Calu3 (cell line): ENCODE measurements at regions not wholly inside any gene's neighbourhood (a gene's known extent, or its start where the extent isn't known, plus 50 kb on each side); places are given as distances from the start of the nearest gene placed in this dataset.

Experiments used
- BruUV-seq: library from RNA; stranded (reverse); fragments of 400-500 nt; replicated peaks from 2 replicates; lab custom pipeline; 2021; lab: Mats Ljungman, UMichigan
- CTCF ChIA-PET: fragments of 300-600 bp; sonication (Branson Sonifier 250); formaldehyde crosslinking; loops from one replicate; lab custom pipeline; 2022; ENCODE audit warnings: antibody characterized with exemption; lab: Charles Lee
- DNase-seq: peaks from one replicate; pipeline ENCODE4 v3.0.0; 2022
- H3K27ac Mint-ChIP-seq: one replicate; pipeline ENCODE4 v1.8.0; 2022; ENCODE audit warnings: mixed read lengths; ENCODE audit not compliant: unreplicated experiment
- H3K27me3 Mint-ChIP-seq: one replicate; pipeline ENCODE4 v1.8.0; 2022; ENCODE audit warnings: mixed read lengths; ENCODE audit not compliant: unreplicated experiment
- H3K36me3 Mint-ChIP-seq: one replicate; pipeline ENCODE4 v1.8.0; 2022; ENCODE audit warnings: mild to moderate bottlenecking, moderate library complexity, mixed read lengths; ENCODE audit not compliant: insufficient read depth, unreplicated experiment
- H3K4me1 Mint-ChIP-seq: one replicate; pipeline ENCODE4 v1.8.0; 2022; ENCODE audit warnings: mild to moderate bottlenecking, low read depth, mixed read lengths; ENCODE audit not compliant: unreplicated experiment
- H3K4me3 Mint-ChIP-seq: one replicate; pipeline ENCODE4 v1.8.0; 2022; ENCODE audit warnings: mild to moderate bottlenecking, low read depth, moderate library complexity, mixed read lengths; ENCODE audit not compliant: unreplicated experiment
- H3K9me3 Mint-ChIP-seq: one replicate; pipeline ENCODE4 v1.8.0; 2022; ENCODE audit warnings: low read depth, mixed read lengths; ENCODE audit not compliant: unreplicated experiment
- intact Hi-C: fragments of 100-400 bp; cut with micrococcal nuclease; formaldehyde crosslinking; loops from one replicate; pipeline ENCODE4 v1.10.0; 2022; ENCODE audit not compliant: unreplicated experiment
- TF ChIP-seq, protein P1 (sequence below): fragments of 200-600 bp; IDR thresholded peaks from one replicate; pipeline ENCODE4 v1.8.0; 2022; ENCODE audit warnings: antibody characterized with exemption; ENCODE audit not compliant: unreplicated experiment

DNA sequence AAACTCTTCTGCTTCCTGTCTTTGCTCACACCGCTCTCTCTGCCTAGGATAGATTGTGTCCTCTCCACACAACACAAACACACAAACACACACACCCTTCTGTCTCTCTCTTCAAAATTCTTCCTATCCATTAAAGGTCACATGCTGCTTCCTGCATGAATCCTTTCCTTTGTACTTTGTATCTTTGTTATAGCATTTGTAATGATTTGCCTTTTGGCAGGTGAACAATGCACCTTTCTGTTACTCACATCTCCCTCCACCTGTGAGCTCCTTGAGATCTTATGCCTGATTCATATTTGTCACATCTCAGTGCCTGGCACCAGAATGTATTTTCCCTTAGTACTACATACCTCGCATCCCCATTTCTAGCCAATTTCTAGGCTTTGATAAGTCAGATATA is 251.4 kb upstream of the UMPS start:
- no peak for DNase-seq
- TF ChIP-seq, protein P1, sequence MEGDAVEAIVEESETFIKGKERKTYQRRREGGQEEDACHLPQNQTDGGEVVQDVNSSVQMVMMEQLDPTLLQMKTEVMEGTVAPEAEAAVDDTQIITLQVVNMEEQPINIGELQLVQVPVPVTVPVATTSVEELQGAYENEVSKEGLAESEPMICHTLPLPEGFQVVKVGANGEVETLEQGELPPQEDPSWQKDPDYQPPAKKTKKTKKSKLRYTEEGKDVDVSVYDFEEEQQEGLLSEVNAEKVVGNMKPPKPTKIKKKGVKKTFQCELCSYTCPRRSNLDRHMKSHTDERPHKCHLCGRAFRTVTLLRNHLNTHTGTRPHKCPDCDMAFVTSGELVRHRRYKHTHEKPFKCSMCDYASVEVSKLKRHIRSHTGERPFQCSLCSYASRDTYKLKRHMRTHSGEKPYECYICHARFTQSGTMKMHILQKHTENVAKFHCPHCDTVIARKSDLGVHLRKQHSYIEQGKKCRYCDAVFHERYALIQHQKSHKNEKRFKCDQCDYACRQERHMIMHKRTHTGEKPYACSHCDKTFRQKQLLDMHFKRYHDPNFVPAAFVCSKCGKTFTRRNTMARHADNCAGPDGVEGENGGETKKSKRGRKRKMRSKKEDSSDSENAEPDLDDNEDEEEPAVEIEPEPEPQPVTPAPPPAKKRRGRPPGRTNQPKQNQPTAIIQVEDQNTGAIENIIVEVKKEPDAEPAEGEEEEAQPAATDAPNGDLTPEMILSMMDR = no peak
- Mint-ChIP-seq H3K4me1 (peaks cover 9% of the 10 kb centered on the region), H3K9me3 (no peaks in the 10 kb centered on the region), H3K36me3 (no peaks in the 10 kb centered on the region), H3K4me3 (no peak overlapping the region), H3K27me3 (peaks cover 85% of the 10 kb centered on the region), H3K27ac (no peak overlapping the region)
- BruUV-seq = no TSS peak
- CTCF ChIA-PET = interaction anchor here (1.1 kb wide), 1 partner anchor 127 kb away, joined by 3 read pairs; no protein-coding TSS in a partner anchor
- intact Hi-C loops = no loop called here

DNA sequence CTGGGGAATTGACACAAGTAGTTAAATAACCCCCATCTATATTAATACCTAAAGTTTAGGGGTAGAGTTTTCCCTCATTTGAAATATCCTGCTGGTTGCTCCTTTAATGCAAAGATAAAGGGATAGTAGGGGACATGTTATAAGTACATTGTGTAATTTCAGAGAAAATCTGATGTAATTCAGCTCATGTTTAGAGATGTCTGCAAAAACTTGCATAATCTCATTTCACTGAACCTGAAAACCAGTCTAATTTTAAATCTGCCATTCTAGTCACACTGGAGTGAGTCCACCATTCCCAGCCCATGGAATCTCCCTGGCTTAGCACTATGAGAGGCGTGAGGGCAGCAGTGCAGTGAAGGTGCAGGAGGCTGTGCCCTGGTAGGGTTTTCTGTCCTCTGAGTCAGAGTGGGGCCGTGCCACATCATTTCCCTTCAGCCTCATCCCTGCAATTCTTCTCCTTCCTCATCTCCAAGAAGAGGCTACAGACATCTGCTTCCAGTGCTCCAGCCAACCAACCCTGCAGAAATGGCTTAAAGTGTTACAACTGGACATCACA is 246.3 kb upstream of the UMPS start:
- Mint-ChIP-seq H3K4me3 (no peak overlapping the region), H3K36me3 (no peaks in the 10 kb centered on the region), H3K4me1 (peaks cover 3% of the 10 kb centered on the region), H3K27me3 (peaks cover 81% of the 10 kb centered on the region), H3K27ac (no peak overlapping the region), H3K9me3 (no peaks in the 10 kb centered on the region)
- no peak for DNase-seq
- no TSS peak for BruUV-seq
- CTCF ChIA-PET = no interaction called here
- TF ChIP-seq, protein P1 = no peak
- intact Hi-C loops = no loop called here

DNA sequence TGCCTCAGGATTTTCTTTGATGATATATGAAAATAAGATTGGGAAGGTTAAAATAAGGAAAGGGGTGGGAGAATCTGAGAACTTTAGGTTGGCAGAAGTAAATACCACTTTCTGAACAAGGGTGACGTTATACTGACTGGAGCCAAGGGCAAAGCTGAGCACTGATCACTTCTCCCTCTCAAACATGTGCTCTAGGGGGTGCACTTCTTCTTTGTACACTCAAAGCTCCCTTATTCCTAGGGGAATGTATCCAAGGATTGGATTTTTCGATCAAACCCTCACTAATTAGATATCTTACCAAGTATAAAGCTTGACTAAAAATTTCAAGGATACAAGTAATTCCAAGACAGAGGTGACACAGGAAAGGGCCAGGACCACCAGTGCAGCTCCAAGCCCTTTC is 243.9 kb upstream of the UMPS start:
- DNase-seq = no peak
- Mint-ChIP-seq H3K36me3 (no peaks in the 10 kb centered on the region), H3K4me3 (no peak overlapping the region), H3K9me3 (no peaks in the 10 kb centered on the region), H3K27ac (no peak overlapping the region), H3K4me1 (no peaks in the 10 kb centered on the region), H3K27me3 (peaks cover 80% of the 10 kb centered on the region)
- intact Hi-C loops = no loop called here
- TF ChIP-seq, protein P1 = no peak
- no TSS peak for BruUV-seq
- CTCF ChIA-PET = interaction anchor here (0.6 to 1.1 kb wide), 4 partner anchors 27 to 763 kb away, joined by 3 to 12 read pairs (median 4); no protein-coding TSS in a partner anchor

DNA sequence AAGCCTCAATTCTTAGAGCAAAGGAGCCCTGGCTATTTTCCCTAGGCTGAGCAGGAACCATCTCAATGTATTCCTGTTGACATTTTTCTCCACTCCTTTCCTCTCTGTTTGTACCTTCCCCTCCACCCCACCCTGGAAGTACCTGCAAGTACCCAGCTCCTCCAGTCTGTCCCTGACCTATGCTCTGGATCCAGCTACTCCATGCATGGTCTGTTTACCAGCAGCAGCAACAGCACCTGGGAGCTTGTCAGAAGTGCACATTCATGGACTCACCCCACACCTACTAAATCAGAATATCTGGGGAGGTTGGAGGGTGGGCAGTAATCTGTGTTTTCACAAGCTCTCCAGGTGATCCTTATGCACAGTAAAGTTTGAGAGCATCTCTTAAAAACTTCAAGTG is 240.7 kb upstream of the UMPS start:
- CTCF ChIA-PET = no interaction called here
- no peaks in the 10 kb centered on the region for H3K4me1 Mint-ChIP-seq
- no peaks in the 10 kb centered on the region for H3K36me3 Mint-ChIP-seq

More for the DNA sequence above, 240.7 kb upstream of the UMPS start:
- BruUV-seq = no TSS peak
- no peaks in the 10 kb centered on the region for H3K9me3 Mint-ChIP-seq
- TF ChIP-seq, protein P1 = no peak
- DNase-seq = no peak
- intact Hi-C loops = no loop called here
- H3K27me3 Mint-ChIP-seq = peaks cover 74% of the 10 kb centered on the region
- H3K4me3 Mint-ChIP-seq = no peak overlapping the region
- no peak overlapping the region for H3K27ac Mint-ChIP-seq
